SU-DHL-6 (cell line): ENCODE measurements at regions not wholly inside any gene's neighbourhood (a gene's known extent, or its start where the extent isn't known, plus 50 kb on each side); places are given as distances from the start of the nearest gene placed in this dataset.

Experiments used
- H2AFZ ChIP-seq: fragments of 200-600 bp; sonication (generic); 2 replicates; pipeline ENCODE4 v1.6.1; 2014; ENCODE audit warnings: low read depth, mild to moderate bottlenecking, moderate library complexity, mixed read lengths, antibody characterized with exemption, low read length; ENCODE audit not compliant: severe bottlenecking
- H3F3A ChIP-seq: fragments of 200-600 bp; shearing (Covaris generic); 2 replicates; pipeline ENCODE4 v1.6.0; 2016; ENCODE audit warnings: antibody characterized with exemption, mild to moderate bottlenecking; ENCODE audit not compliant: insufficient read depth
- H3K27ac ChIP-seq: fragments of 200-600 bp; sonication (generic); 2 replicates; pipeline ENCODE4 v1.5.1; 2016; ENCODE audit warnings: low read depth, mild to moderate bottlenecking, low read length, moderate library complexity, mixed read lengths
- H3K27me3 ChIP-seq: fragments of 200-600 bp; sonication (generic), shearing (Covaris generic); 2 replicates; pipeline ENCODE4 v1.6.0; 2014; ENCODE audit warnings: mild to moderate bottlenecking, low read length
- H3K36me3 ChIP-seq: fragments of 200-600 bp; sonication (generic); 2 replicates; pipeline ENCODE4 v1.6.1; 2014; ENCODE audit warnings: mild to moderate bottlenecking, low read length, mixed read lengths
- H3K4me2 ChIP-seq: fragments of 300-600, 200-600 bp; shearing (Covaris generic), sonication (generic); 2 replicates; pipeline ENCODE4 v1.6.0; 2014; ENCODE audit warnings: low read length, low read depth, mild to moderate bottlenecking; ENCODE audit not compliant: poor library complexity, severe bottlenecking
- H3K4me3 ChIP-seq: fragments of 200-600 bp; sonication (generic); 2 replicates; pipeline ENCODE4 v1.5.1; 2014; ENCODE audit warnings: antibody characterized with exemption, low read length, mild to moderate bottlenecking, mixed read lengths; ENCODE audit not compliant: insufficient read depth, poor library complexity, severe bottlenecking
- H3K79me2 ChIP-seq: fragments of 200-600 bp; sonication (generic); 2 replicates; pipeline ENCODE4 v1.6.1; 2014; ENCODE audit warnings: mild to moderate bottlenecking, low read length, moderate library complexity; ENCODE audit not compliant: insufficient read depth
- H3K9ac ChIP-seq: fragments of 200-600 bp; sonication (generic); 2 replicates; pipeline ENCODE4 v1.7.0; 2014; ENCODE audit warnings: mild to moderate bottlenecking, low read length
- H3K9me2 ChIP-seq: fragments of 200-600 bp; sonication (generic); replicated peaks from 2 replicates; pipeline ENCODE4 v1.6.1; 2014; ENCODE audit warnings: low read length; ENCODE audit not compliant: insufficient read depth
- H3K9me3 ChIP-seq: fragments of 200-600 bp; sonication (generic); 2 replicates; pipeline ENCODE4 v1.6.1; 2014; ENCODE audit warnings: low read length, mixed read lengths; ENCODE audit not compliant: insufficient read depth
- H4K20me1 ChIP-seq: fragments of 200-600 bp; sonication (generic); 2 replicates; pipeline ENCODE4 v1.6.1; 2014; ENCODE audit warnings: low read depth, mild to moderate bottlenecking, antibody characterized with exemption, low read length, moderate library complexity, mixed read lengths
- EZH2phosphoT487 ChIP-seq: fragments of 200-600 bp; sonication (generic), shearing (Covaris generic); conservative IDR thresholded peaks from 2 replicates; pipeline ENCODE4 v1.6.1; 2018; ENCODE audit warnings: mild to moderate bottlenecking, antibody characterized with exemption, low read length, moderate library complexity, mixed read lengths
- TF ChIP-seq, protein P1 (sequence below): fragments of 200-600 bp; sonication (generic); IDR thresholded peaks from one replicate; pipeline ENCODE4 v1.5.1; 2017; ENCODE audit warnings: antibody characterized with exemption, mild to moderate bottlenecking, low read length, moderate library complexity; ENCODE audit not compliant: insufficient read depth, poor library complexity, severe bottlenecking

DNA sequence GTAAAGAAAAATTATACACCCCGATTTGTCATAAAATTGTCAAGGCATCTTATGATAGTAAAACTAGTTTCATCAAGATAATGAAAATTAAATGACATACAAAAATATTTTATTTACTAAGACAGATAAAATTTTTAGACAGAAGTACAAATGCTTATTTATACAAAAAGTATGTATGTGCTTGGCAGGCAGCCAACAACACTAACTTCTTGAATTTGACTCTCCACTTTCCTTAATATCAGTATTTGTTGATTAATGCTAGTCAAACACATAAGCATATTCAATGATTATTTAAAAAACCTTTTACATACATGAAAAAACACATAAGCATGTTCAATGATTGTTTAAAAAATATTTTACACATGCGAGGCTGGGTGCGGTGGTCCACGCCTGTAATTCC, 1079.9 kb upstream of the CDH6 start:
- Histone ChIP-seq H3K4me2 (no peak overlapping the region), H3K79me2 (no peaks in the 10 kb centered on the region), H3K27me3 (no peaks in the 10 kb centered on the region), H3K36me3 (no peaks in the 10 kb centered on the region), H2AFZ (no peak overlapping the region), H3K9me2 (no peaks in the 10 kb centered on the region), H4K20me1 (no peaks in the 10 kb centered on the region), H3K9ac (no peak overlapping the region), H3K9me3 (no peaks in the 10 kb centered on the region), H3K4me3 (no peak overlapping the region), H3F3A (no peaks in the 10 kb centered on the region), H3K27ac (no peak overlapping the region)
- no peak for TF ChIP-seq EZH2phosphoT487
- TF ChIP-seq, protein P1, sequence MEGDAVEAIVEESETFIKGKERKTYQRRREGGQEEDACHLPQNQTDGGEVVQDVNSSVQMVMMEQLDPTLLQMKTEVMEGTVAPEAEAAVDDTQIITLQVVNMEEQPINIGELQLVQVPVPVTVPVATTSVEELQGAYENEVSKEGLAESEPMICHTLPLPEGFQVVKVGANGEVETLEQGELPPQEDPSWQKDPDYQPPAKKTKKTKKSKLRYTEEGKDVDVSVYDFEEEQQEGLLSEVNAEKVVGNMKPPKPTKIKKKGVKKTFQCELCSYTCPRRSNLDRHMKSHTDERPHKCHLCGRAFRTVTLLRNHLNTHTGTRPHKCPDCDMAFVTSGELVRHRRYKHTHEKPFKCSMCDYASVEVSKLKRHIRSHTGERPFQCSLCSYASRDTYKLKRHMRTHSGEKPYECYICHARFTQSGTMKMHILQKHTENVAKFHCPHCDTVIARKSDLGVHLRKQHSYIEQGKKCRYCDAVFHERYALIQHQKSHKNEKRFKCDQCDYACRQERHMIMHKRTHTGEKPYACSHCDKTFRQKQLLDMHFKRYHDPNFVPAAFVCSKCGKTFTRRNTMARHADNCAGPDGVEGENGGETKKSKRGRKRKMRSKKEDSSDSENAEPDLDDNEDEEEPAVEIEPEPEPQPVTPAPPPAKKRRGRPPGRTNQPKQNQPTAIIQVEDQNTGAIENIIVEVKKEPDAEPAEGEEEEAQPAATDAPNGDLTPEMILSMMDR = no peak

GRCh38 chr5:30112867-30113266, 1080.6 kb upstream of the CDH6 start:
- Histone ChIP-seq H3K27ac (no peak overlapping the region), H3K79me2 (no peaks in the 10 kb centered on the region), H3K9me3 (no peaks in the 10 kb centered on the region), H3K27me3 (no peaks in the 10 kb centered on the region), H4K20me1 (no peaks in the 10 kb centered on the region), H2AFZ (no peak overlapping the region), H3K9ac (no peak overlapping the region), H3K4me3 (no peak overlapping the region), H3F3A (no peaks in the 10 kb centered on the region), H3K9me2 (no peaks in the 10 kb centered on the region), H3K36me3 (no peaks in the 10 kb centered on the region), H3K4me2 (no peak overlapping the region)
- no peak for TF ChIP-seq EZH2phosphoT487
- TF ChIP-seq, protein P1 = no peak

DNA sequence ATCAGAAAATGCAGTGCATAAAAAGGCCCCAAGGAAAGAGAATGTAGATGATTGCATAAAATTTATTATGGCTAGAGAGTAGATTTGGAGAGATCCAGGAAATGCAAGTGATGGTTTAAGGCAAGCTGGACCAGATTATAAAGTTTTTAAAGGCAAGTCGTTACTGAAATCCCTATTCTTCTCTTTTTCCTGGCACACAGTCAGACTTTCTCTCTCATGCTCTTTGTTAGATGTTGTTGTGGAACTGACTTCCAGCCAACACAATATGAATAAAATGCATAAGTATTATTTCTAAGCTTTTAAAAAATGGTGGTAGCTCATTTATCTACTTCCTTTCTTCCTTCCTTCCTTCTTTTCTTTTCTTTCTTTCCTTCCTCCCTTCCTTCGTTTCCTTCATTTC, 1085.4 kb upstream of the CDH6 start:
- Histone ChIP-seq H3K27me3 (no peaks in the 10 kb centered on the region), H2AFZ (no peak overlapping the region), H3K27ac (no peak overlapping the region), H3K79me2 (no peaks in the 10 kb centered on the region), H3F3A (no peaks in the 10 kb centered on the region), H3K9me3 (no peaks in the 10 kb centered on the region), H3K36me3 (no peaks in the 10 kb centered on the region), H3K4me3 (no peak overlapping the region), H4K20me1 (no peaks in the 10 kb centered on the region), H3K4me2 (no peak overlapping the region), H3K9me2 (no peaks in the 10 kb centered on the region), H3K9ac (no peak overlapping the region)
- TF ChIP-seq EZH2phosphoT487 = no peak
- TF ChIP-seq, protein P1 = no peak
